CD14-positive monocyte (primary cell): ENCODE measurements at regions not wholly inside any gene's neighbourhood (a gene's known extent, or its start where the extent isn't known, plus 50 kb on each side); places are given as distances from the start of the nearest gene placed in this dataset.

ENCODE experiments used
- DNase-seq, 3 donors: peaks; one replicate each; pipeline ENCODE4 v3.0.0-alpha.2; 2011 to 2022
- H2AFZ ChIP-seq: 2 replicates; pipeline ENCODE4 v1.6.0; 2012; ENCODE audit warnings: mild to moderate bottlenecking, low read depth, low read length, inconsistent platforms; ENCODE audit not compliant: insufficient read depth, poor library complexity, severe bottlenecking
- H3K27ac ChIP-seq, 2 donors: 1 replicate in 1 of 2; 2 replicates in 1 of 2; pipeline ENCODE4 v1.5.1; 2012 to 2013; ENCODE audit warnings: low read length in 2 of 2, control low read depth in 1 of 2, inconsistent platforms in 1 of 2, low read depth in 1 of 2, mild to moderate bottlenecking in 1 of 2
- H3K27me3 ChIP-seq, 2 donors: one replicate each; pipeline versions ENCODE4 v1.6.0 to v1.6.1; 2011 to 2013; ENCODE audit warnings: low read length in 2 of 2; ENCODE audit not compliant: control insufficient read depth in 2 of 2, insufficient read depth in 2 of 2
- H3K36me3 ChIP-seq, 2 donors: replicated peaks in 1 of 2; 1 replicate in 1 of 2; 2 replicates in 1 of 2; pipeline versions ENCODE4 v1.5.1 to v1.6.1; 2012 to 2013; ENCODE audit warnings: low read length in 2 of 2, control low read depth in 1 of 2, inconsistent platforms in 1 of 2, mild to moderate bottlenecking in 1 of 2; ENCODE audit not compliant: insufficient read depth in 2 of 2, control insufficient read depth in 1 of 2
- H3K4me1 ChIP-seq, 2 donors: 1 replicate in 1 of 2; 2 replicates in 1 of 2; pipeline versions ENCODE4 v1.5.1 to v1.6.1; 2012 to 2013; ENCODE audit warnings: low read length in 2 of 2, control low read depth in 1 of 2, inconsistent platforms in 1 of 2, mild to moderate bottlenecking in 1 of 2, moderate library complexity in 1 of 2; ENCODE audit not compliant: insufficient read depth in 2 of 2, control insufficient read depth in 1 of 2
- H3K4me2 ChIP-seq: replicated peaks from 2 replicates; pipeline ENCODE3; 2012; ENCODE audit warnings: low read length, moderate library complexity, mild to moderate bottlenecking; ENCODE audit not compliant: poor library complexity, severe bottlenecking; ENCODE audit errors: extremely low read depth
- H3K4me3 ChIP-seq, 3 experiments: fragments of 200-600 bp in 1 of 3; sonication (generic) in 1 of 3; replicated peaks in 1 of 3; 1 replicate in 2 of 3; 2 replicates in 1 of 3; pipeline ENCODE4 v1.5.1; 2011 to 2013; ENCODE audit warnings: low read length in 3 of 3, mild to moderate bottlenecking in 3 of 3, control low read depth in 2 of 3, low read depth in 2 of 3, inconsistent platforms in 1 of 3, moderate library complexity in 1 of 3
- H3K79me2 ChIP-seq: 2 replicates; pipeline ENCODE4 v1.6.0; 2012; ENCODE audit warnings: mild to moderate bottlenecking, control low read depth, inconsistent platforms, low read length, moderate library complexity; ENCODE audit not compliant: insufficient read depth
- H3K9ac ChIP-seq: 2 replicates; pipeline ENCODE4 v1.6.0; 2017; ENCODE audit warnings: low read length, mild to moderate bottlenecking; ENCODE audit not compliant: insufficient read depth, poor library complexity, severe bottlenecking
- H3K9me3 ChIP-seq, 2 donors: replicated peaks in 1 of 2; 1 replicate in 1 of 2; 2 replicates in 1 of 2; pipeline versions ENCODE4 v1.5.1 to v1.6.1; 2012 to 2013; ENCODE audit warnings: low read length in 2 of 2, control low read depth in 1 of 2; ENCODE audit not compliant: control insufficient read depth in 1 of 2, insufficient read depth in 1 of 2
- H4K20me1 ChIP-seq: 2 replicates; pipeline ENCODE4 v1.6.0; 2012; ENCODE audit warnings: mild to moderate bottlenecking, low read length, control low read depth, moderate library complexity; ENCODE audit not compliant: insufficient read depth
- H3K27ac Mint-ChIP-seq, 7 donors: one replicate each; pipeline ENCODE4 v1.8.0; 2020; ENCODE audit warnings: mild to moderate bottlenecking in 7 of 7, mixed read lengths in 7 of 7, moderate library complexity in 6 of 7, inconsistent platforms in 2 of 7
- H3K27me3 Mint-ChIP-seq, 3 donors: one replicate each; pipeline ENCODE4 v1.8.0; 2021 to 2022; ENCODE audit warnings: low read depth in 3 of 3, mild to moderate bottlenecking in 3 of 3, mixed read lengths in 3 of 3, moderate library complexity in 3 of 3, inconsistent platforms in 1 of 3
- H3K36me3 Mint-ChIP-seq, 2 donors: one replicate each; pipeline ENCODE4 v1.8.0; 2020; ENCODE audit warnings: mixed read lengths in 2 of 2, inconsistent platforms in 1 of 2, mild to moderate bottlenecking in 1 of 2
- H3K4me1 Mint-ChIP-seq: one replicate; pipeline ENCODE4 v1.8.0; 2020; ENCODE audit warnings: mild to moderate bottlenecking, mixed read lengths
- H3K4me3 Mint-ChIP-seq, 2 donors: one replicate each; pipeline ENCODE4 v1.8.0; 2020; ENCODE audit warnings: mild to moderate bottlenecking in 2 of 2, mixed read lengths in 2 of 2, moderate library complexity in 1 of 2
- H3K9me3 Mint-ChIP-seq, 7 donors: one replicate each; pipeline ENCODE4 v1.8.0; 2020 to 2022; ENCODE audit warnings: mixed read lengths in 7 of 7, mild to moderate bottlenecking in 6 of 7, moderate library complexity in 6 of 7, inconsistent platforms in 2 of 7
- WGBS: methylation state at CpG from one replicate; pipeline ENCODE4 v1.1.5; 2013; ENCODE audit warnings: missing lambda C conversion rate; ENCODE audit not compliant: insufficient coverage; 5-methylcytosine and 5-hydroxymethylcytosine counted together
- intact Hi-C, 2 donors: fragments of 100-400 bp; cut with micrococcal nuclease; formaldehyde crosslinking; loops; one replicate each; pipeline versions ENCODE4 v1.15.0 to v1.15.1; 2023
- TF ChIP-seq, protein P1 (sequence below): fragments of 200-600 bp; IDR thresholded peaks from one replicate; pipeline ENCODE4 v1.8.0; 2022; ENCODE audit warnings: antibody characterized with exemption, mild to moderate bottlenecking

DNA sequence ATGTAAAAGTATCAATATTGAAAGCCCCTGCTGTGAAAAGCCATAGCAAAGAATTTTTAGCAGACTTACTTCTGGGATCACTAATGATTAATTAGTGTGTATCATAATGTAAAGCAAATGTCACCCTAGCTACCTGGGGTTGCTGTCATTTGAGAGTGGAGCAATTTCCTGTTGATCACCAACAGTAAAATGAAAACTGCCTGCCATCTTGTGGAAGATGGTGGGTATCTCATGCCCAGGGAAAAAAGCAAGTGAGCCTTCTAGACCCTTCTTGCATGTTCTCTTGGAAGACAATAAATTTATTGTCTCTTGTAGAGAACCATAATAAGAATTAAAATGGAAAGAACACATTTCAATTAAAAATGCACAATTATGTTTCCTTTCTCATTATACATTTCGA lies 360.2 kb downstream of the ZIC3 start:
- no peaks in the 10 kb centered on the region for H3K36me3 Mint-ChIP-seq
- Histone ChIP-seq H3K9ac (no peak overlapping the region), H3K79me2 (no peaks in the 10 kb centered on the region), H2AFZ (no peak overlapping the region), H3K27me3 (no peaks in the 10 kb centered on the region), H3K4me1 (no peaks in the 10 kb centered on the region), H3K27ac (no peak overlapping the region), H3K9me3 (no peaks in the 10 kb centered on the region), H3K4me3 (no peak overlapping the region), H3K36me3 (no peaks in the 10 kb centered on the region), H3K4me2 (no peak overlapping the region), H4K20me1 (no peaks in the 10 kb centered on the region)
- no peaks in the 10 kb centered on the region for H3K9me3 Mint-ChIP-seq
- no peak overlapping the region for H3K4me3 Mint-ChIP-seq
- TF ChIP-seq, protein P1, sequence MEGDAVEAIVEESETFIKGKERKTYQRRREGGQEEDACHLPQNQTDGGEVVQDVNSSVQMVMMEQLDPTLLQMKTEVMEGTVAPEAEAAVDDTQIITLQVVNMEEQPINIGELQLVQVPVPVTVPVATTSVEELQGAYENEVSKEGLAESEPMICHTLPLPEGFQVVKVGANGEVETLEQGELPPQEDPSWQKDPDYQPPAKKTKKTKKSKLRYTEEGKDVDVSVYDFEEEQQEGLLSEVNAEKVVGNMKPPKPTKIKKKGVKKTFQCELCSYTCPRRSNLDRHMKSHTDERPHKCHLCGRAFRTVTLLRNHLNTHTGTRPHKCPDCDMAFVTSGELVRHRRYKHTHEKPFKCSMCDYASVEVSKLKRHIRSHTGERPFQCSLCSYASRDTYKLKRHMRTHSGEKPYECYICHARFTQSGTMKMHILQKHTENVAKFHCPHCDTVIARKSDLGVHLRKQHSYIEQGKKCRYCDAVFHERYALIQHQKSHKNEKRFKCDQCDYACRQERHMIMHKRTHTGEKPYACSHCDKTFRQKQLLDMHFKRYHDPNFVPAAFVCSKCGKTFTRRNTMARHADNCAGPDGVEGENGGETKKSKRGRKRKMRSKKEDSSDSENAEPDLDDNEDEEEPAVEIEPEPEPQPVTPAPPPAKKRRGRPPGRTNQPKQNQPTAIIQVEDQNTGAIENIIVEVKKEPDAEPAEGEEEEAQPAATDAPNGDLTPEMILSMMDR = no peak
- intact Hi-C loops = no loop called here
- DNase-seq = no peak
- no CpG with 5 or more reads among the region's 1 CpG for WGBS
- no peak overlapping the region for H3K27ac Mint-ChIP-seq
- no peaks in the 10 kb centered on the region for H3K4me1 Mint-ChIP-seq
- peaks cover 0 to 1% (median 0%) of the 10 kb centered on the region in 3 donors for H3K27me3 Mint-ChIP-seq

DNA sequence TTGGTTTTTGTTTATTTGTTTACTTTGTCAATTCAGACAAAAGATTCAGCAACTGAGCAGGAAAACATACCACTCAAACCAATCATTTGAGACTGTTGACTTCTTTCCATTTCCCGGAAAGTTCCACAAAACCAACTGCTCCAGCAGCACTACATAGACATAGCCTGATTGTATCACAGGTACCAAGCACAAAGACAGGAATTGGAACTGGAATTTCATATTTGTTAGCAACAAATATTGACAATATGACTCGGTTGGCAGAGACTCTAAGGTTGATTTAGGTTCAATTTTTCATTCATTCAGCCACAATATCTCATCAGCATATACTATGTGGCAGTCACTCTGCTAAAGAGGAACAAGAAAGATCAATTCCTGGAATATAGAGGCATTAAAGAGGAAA lies 364.0 kb downstream of the ZIC3 start:
- intact Hi-C loops = no loop called here
- Histone ChIP-seq H3K4me3 (no peak overlapping the region), H3K9ac (no peak overlapping the region), H3K4me2 (no peak overlapping the region), H3K27ac (no peak overlapping the region), H4K20me1 (no peaks in the 10 kb centered on the region), H3K79me2 (no peaks in the 10 kb centered on the region), H3K27me3 (no peaks in the 10 kb centered on the region), H3K36me3 (no peaks in the 10 kb centered on the region), H2AFZ (no peak overlapping the region), H3K4me1 (no peaks in the 10 kb centered on the region), H3K9me3 (peaks cover 0 to 14% of the 10 kb centered on the region in 2 donors)
- no peak overlapping the region for H3K4me3 Mint-ChIP-seq
- no peak overlapping the region for H3K27ac Mint-ChIP-seq
- no peaks in the 10 kb centered on the region for H3K36me3 Mint-ChIP-seq
- 100% methylated on average over 1 of the region's 2 CpGs for WGBS
- no peak for DNase-seq
- TF ChIP-seq, protein P1 = no peak
- H3K27me3 Mint-ChIP-seq = peaks cover 0 to 1% (median 0%) of the 10 kb centered on the region in 3 donors
- no peaks in the 10 kb centered on the region for H3K4me1 Mint-ChIP-seq
- peaks cover 0 to 15% (median 6%) of the 10 kb centered on the region in 7 donors for H3K9me3 Mint-ChIP-seq
